PC-9 (cell line): ENCODE measurements at regions not wholly inside any gene's neighbourhood (a gene's known extent, or its start where the extent isn't known, plus 50 kb on each side); places are given as distances from the start of the nearest gene placed in this dataset.

ENCODE experiments used
- CTCF ChIP-seq: fragments of 200-600 bp; sonication (generic); conservative IDR thresholded peaks from 2 replicates; pipeline ENCODE4 v1.6.1; 2017; ENCODE audit warnings: mixed run types, antibody characterized with exemption, mild to moderate bottlenecking, moderate library complexity
- EZH2 ChIP-seq: fragments of 200-600 bp; sonication (generic); IDR thresholded peaks from 2 replicates; pipeline ENCODE4 v1.8.0; 2017; ENCODE audit warnings: antibody characterized with exemption, low read depth

- TF ChIP-seq CTCF (no peak), EZH2 (no peak)
These were observed 710.8 kb upstream of the UBE2E2 start for GRCh38 chr3:22492342-22492741.
